ENCODE measurements at regions not wholly inside any gene's neighbourhood (a gene's known extent, or its start where the extent isn't known, plus 50 kb on each side); places are given as distances from the start of the nearest gene placed in this dataset.

DNA sequence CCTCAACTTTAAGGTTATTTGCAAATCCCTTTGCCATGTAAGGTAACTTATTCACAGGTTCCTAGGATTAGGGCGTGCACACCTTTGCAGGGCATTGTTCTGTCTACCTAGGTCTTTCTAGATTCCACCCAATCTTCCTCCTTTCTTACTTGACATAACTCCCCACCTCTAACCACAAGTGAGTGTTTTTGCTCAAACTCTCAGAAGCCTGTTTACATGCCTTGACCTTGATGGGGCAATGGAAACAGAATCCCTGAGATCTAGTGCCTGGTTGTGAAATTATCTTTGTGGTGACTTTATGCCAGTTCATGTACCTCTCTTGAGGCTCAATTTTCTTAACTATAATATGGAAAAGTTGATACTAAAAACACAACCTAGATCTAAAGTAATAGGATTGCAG is 296.6 kb downstream of the TTLL7 start:
- TF ChIP-seq CREB1 (IDR thresholded peaks at IDR 0.05; ENCODE audit: low read depth) (no peak), ZBTB7A (IDR thresholded peaks at IDR 0.05; ENCODE audit: low read depth) (no peak), RAD21 (IDR thresholded peaks at IDR 0.05; ENCODE audit: low read depth) (no peak), TEAD4 (IDR thresholded peaks at IDR 0.05) (no peak), CEBPB (IDR thresholded peaks at IDR 0.05) (no peak), EP300 (IDR thresholded peaks at IDR 0.05; ENCODE audit: borderline replicate concordance) (no peak), EGR1 (IDR thresholded peaks at IDR 0.05) (no peak), TAF1 (IDR thresholded peaks at IDR 0.05; ENCODE audit: low read depth) (no peak), NFIC (IDR thresholded peaks at IDR 0.05) (no peak)
- TF ChIP-seq, protein P1, sequence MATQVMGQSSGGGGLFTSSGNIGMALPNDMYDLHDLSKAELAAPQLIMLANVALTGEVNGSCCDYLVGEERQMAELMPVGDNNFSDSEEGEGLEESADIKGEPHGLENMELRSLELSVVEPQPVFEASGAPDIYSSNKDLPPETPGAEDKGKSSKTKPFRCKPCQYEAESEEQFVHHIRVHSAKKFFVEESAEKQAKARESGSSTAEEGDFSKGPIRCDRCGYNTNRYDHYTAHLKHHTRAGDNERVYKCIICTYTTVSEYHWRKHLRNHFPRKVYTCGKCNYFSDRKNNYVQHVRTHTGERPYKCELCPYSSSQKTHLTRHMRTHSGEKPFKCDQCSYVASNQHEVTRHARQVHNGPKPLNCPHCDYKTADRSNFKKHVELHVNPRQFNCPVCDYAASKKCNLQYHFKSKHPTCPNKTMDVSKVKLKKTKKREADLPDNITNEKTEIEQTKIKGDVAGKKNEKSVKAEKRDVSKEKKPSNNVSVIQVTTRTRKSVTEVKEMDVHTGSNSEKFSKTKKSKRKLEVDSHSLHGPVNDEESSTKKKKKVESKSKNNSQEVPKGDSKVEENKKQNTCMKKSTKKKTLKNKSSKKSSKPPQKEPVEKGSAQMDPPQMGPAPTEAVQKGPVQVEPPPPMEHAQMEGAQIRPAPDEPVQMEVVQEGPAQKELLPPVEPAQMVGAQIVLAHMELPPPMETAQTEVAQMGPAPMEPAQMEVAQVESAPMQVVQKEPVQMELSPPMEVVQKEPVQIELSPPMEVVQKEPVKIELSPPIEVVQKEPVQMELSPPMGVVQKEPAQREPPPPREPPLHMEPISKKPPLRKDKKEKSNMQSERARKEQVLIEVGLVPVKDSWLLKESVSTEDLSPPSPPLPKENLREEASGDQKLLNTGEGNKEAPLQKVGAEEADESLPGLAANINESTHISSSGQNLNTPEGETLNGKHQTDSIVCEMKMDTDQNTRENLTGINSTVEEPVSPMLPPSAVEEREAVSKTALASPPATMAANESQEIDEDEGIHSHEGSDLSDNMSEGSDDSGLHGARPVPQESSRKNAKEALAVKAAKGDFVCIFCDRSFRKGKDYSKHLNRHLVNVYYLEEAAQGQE (IDR thresholded peaks at IDR 0.05; ENCODE audit: low read depth), result no peak
- TF ChIP-seq, protein P2, sequence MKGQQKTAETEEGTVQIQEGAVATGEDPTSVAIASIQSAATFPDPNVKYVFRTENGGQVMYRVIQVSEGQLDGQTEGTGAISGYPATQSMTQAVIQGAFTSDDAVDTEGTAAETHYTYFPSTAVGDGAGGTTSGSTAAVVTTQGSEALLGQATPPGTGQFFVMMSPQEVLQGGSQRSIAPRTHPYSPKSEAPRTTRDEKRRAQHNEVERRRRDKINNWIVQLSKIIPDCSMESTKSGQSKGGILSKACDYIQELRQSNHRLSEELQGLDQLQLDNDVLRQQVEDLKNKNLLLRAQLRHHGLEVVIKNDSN (IDR thresholded peaks at IDR 0.05), result no peak
- TF ChIP-seq, protein P3, sequence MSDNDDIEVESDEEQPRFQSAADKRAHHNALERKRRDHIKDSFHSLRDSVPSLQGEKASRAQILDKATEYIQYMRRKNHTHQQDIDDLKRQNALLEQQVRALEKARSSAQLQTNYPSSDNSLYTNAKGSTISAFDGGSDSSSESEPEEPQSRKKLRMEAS (IDR thresholded peaks at IDR 0.05), result no peak

Data from Ishikawa (cell line).